Kidney glomerular epithelial cell (primary cell): ENCODE measurements at regions not wholly inside any gene's neighbourhood (a gene's known extent, or its start where the extent isn't known, plus 50 kb on each side); places are given as distances from the start of the nearest gene placed in this dataset.
"Not testable (repeated sequence)": the region's sequence is repeated elsewhere in the genome, so short reads cannot be mapped to it uniquely, and the experiment has no call there.

Experiments used
- DNase-seq: peaks from one replicate; lab custom pipeline; 2025; lab: John Stamatoyannopoulos, UW

GRCh38 chr13:69649063-69649392, 458.6 kb upstream of the ATXN8OS start:
- no peak for DNase-seq

- DNase-seq: no peak
Measured at GRCh38 chr13:69648340-69649062, 459.1 kb upstream of the ATXN8OS start.

GRCh38 chr13:69644447-69644846, 463.2 kb upstream of the ATXN8OS start:
- DNase-seq: no peak

- no peak for DNase-seq
Measured at GRCh38 chr13:69641773-69642172, 465.9 kb upstream of the ATXN8OS start.

GRCh38 chr13:69633044-69633443, 474.6 kb upstream of the ATXN8OS start:
- DNase-seq: no peak

GRCh38 chr13:69623973-69624372, 483.7 kb upstream of the ATXN8OS start:
- no peak for DNase-seq

- DNase-seq: no peak
Measured at GRCh38 chr13:69619651-69620050, 488.0 kb upstream of the ATXN8OS start.

- DNase-seq: no peak
Measured at GRCh38 chr13:69618838-69619237, 488.8 kb upstream of the ATXN8OS start.

- no peak for DNase-seq
Measured at GRCh38 chr13:69618393-69618792, 489.2 kb upstream of the ATXN8OS start.

- no peak for DNase-seq
Measured at GRCh38 chr13:69617587-69617986, 490.0 kb upstream of the ATXN8OS start.

GRCh38 chr13:69616396-69616795, 491.2 kb upstream of the ATXN8OS start:
- no peak for DNase-seq

GRCh38 chr13:69615055-69615454, 492.6 kb upstream of the ATXN8OS start:
- not testable (repeated sequence) for DNase-seq

- no peak for DNase-seq
Measured at GRCh38 chr13:69604698-69605097, 502.9 kb upstream of the ATXN8OS start.

GRCh38 chr13:69603144-69603853, 504.3 kb upstream of the ATXN8OS start:
- DNase-seq: no peak

- DNase-seq: no peak
Measured at GRCh38 chr13:69601661-69602060, 506.0 kb upstream of the ATXN8OS start.

- no peak for DNase-seq
Measured at GRCh38 chr13:69600811-69601210, 506.8 kb upstream of the ATXN8OS start.

GRCh38 chr13:69597088-69597487, 510.5 kb upstream of the ATXN8OS start:
- DNase-seq: no peak

- DNase-seq: peak; percentile 78
Measured at GRCh38 chr13:69595181-69595580, 512.4 kb upstream of the ATXN8OS start.

- DNase-seq: no peak
Measured at GRCh38 chr13:69591437-69591836, 516.2 kb upstream of the ATXN8OS start.

GRCh38 chr13:69589531-69590235, 517.9 kb upstream of the ATXN8OS start:
- DNase-seq: no peak

GRCh38 chr13:69585656-69586055, 522.0 kb upstream of the ATXN8OS start:
- DNase-seq: peak; percentile 21

- no peak for DNase-seq
Measured at GRCh38 chr13:69580255-69580654, 527.4 kb upstream of the ATXN8OS start.

- peak; percentile 21 for DNase-seq
Measured at GRCh38 chr13:69579351-69579750, 528.3 kb upstream of the ATXN8OS start.
